AG09319 (cell line): ENCODE measurements at regions not wholly inside any gene's neighbourhood (a gene's known extent, or its start where the extent isn't known, plus 50 kb on each side); places are given as distances from the start of the nearest gene placed in this dataset.

ENCODE experiments used
- DNase-seq: peaks from one replicate; pipeline ENCODE4 v3.0.0-alpha.2; 2010; ENCODE audit warnings: low read depth; ENCODE audit errors: extremely low read depth
- CTCF ChIP-seq: IDR thresholded peaks from 2 replicates; pipeline ENCODE4 v1.5.1; 2011; ENCODE audit warnings: low read depth, mild to moderate bottlenecking, inconsistent platforms, low read length, moderate library complexity

GRCh38 chr10:78129211-78129610 lies 95.5 kb downstream of the RPS24 start:
- DNase-seq: no peak
- no peak for TF ChIP-seq CTCF

DNA sequence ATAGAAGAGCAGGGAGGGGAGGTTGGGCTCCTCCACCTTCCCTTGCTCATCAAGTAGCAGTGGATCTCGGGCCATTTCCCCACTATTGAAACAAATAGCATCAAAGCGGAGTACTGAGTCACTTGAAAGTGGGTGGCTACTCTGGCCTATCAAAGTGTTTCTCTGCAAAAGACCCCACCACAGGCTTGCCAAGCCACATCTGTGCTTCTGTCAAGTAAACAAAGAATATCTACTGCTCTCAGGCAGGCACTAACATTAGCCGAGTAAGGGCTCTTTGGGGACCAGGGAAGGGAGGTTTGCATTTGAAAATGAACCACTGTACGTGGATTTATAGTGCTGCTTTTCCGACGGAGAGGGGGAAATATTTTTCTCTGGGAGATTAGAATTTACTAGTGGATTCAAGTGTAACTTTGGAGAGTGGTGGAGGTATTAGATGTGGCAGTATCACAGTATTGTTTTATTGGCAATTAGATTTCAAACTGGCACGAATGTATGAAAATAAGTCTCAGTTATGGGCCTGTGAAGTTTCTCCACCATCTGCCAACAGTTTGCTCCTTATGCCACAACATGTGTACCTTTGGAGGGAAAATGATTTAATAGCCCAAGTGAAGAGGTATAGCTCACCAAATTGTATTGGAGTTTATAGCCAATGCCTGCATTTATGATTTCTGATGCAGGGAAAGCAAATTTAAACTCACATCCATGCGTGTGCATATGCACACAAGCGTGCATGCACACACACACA lies 97.5 kb downstream of the RPS24 start:
- no peak for DNase-seq
- TF ChIP-seq CTCF: no peak

DNA sequence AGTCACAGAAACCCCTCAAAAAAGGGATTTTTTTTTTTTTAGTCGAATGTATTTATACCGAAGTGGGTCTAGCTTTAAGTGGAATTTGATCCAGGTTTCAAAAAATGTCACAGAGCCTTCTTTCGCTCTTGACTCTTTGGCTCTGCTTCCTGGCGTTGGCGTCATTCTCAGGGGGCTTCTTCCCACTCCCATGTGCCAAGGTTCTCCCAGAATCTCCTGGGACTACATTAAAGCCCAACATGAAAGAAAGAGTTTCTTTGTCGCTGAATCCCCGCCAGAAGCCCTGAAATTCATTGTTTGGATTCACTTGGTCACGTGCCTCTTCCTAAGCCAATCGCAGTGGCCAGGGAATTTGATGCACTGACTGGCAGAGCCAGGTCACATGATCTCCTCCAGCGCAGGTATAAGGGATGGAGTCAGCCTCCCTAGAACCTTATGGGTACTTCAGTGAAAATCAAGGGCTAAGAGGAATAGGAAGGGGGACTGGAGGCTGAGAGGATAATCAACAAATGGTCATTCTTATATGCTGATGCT lies 101.2 kb downstream of the RPS24 start:
- TF ChIP-seq CTCF: no peak
- no peak for DNase-seq

DNA sequence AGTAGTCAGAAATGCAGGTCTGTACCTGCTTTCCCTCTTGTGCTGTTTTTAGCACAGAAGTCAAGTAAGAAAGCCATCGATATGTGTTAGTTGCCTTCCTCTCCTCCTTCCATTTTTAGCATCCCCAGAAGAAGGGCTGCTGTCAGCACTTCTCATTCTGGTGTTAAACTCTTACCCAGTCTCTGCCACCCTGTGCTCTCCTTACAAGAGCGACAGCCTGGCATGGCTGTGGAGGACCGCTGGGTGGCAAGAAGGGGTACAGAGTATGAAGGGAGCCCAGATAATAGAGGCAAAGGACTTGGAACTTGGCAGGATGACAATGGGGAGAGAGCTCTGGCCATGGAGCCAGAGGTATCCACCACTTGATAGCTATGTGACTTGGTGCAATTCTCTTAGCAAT lies 103.5 kb downstream of the RPS24 start:
- no peak for DNase-seq
- TF ChIP-seq CTCF: no peak

- TF ChIP-seq CTCF: no peak
- DNase-seq: no peak
These were observed 105.7 kb downstream of the RPS24 start for GRCh38 chr10:78139341-78139740.

- no peak for TF ChIP-seq CTCF
- DNase-seq: no peak
These were observed 106.5 kb downstream of the RPS24 start for GRCh38 chr10:78140066-78140630.

DNA sequence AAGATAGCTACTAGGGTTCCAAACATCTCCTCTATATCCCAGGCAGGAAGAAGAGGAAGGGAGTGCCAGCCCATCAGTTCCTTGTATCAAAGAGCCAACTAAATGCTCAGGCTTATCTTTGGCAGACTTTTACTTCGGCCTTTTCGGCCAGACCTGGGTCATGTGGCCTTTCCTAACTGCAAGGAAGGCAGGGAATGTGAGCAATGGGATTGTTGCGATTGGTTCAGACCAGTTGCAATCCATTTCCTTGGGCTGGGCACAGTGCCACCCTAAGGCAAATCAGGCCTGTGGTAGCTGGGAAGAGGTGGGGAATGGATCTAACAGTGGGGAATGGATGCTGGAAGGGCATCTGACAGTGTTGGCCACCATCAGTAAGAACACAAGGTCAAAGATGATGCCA lies 109.9 kb downstream of the RPS24 start:
- TF ChIP-seq CTCF: no peak
- no peak for DNase-seq
